ENCODE measurements at regions not wholly inside any gene's neighbourhood (a gene's known extent, or its start where the extent isn't known, plus 50 kb on each side); places are given as distances from the start of the nearest gene placed in this dataset.

- TF ChIP-seq GABPB1 (CRISPR knock-in tag; IDR thresholded peaks at IDR 0.05) (no peak), MAX (IDR thresholded peaks at IDR 0.05) (peak; percentile 46; the same call in 1 of the 2 replicates), SKIL (CRISPR knock-in tag; IDR thresholded peaks at IDR 0.05; ENCODE audit: borderline replicate concordance) (0 out of 2 replicates have a peak, but pooled peaks have one; percentile 11), ATF1 (CRISPR knock-in tag; IDR thresholded peaks at IDR 0.05) (no peak), CEBPG (CRISPR knock-in tag; IDR thresholded peaks at IDR 0.05) (peak; percentile 53), ARHGAP35 (CRISPR knock-in tag; IDR thresholded peaks at IDR 0.05; ENCODE audit: borderline replicate concordance) (0 out of 2 replicates have a peak, but pooled peaks have one; percentile 41), ZNF709 (CRISPR knock-in tag; IDR thresholded peaks at IDR 0.05) (0 out of 2 replicates have a peak, but pooled peaks have one; percentile 70), ZNF772 (CRISPR knock-in tag; IDR thresholded peaks at IDR 0.05) (0 out of 2 replicates have a peak, but pooled peaks have one; percentile 35), ZNF746 (CRISPR knock-in tag; IDR thresholded peaks at IDR 0.05) (0 out of 2 replicates have a peak, but pooled peaks have one; percentile 24), MYPOP (CRISPR knock-in tag; IDR thresholded peaks at IDR 0.05) (no peak)
- TF ChIP-seq, protein P1, sequence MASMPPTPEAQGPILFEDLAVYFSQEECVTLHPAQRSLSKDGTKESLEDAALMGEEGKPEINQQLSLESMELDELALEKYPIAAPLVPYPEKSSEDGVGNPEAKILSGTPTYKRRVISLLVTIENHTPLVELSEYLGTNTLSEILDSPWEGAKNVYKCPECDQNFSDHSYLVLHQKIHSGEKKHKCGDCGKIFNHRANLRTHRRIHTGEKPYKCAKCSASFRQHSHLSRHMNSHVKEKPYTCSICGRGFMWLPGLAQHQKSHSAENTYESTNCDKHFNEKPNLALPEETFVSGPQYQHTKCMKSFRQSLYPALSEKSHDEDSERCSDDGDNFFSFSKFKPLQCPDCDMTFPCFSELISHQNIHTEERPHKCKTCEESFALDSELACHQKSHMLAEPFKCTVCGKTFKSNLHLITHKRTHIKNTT (CRISPR knock-in tag; IDR thresholded peaks at IDR 0.05): no peak
Observed at GRCh38 chr2:72078773-72079172, 68.9 kb downstream of the CYP26B1 start (continued).

Data from HepG2 (cell line).